Transverse colon (tissue), 4 donors: ENCODE measurements at regions not wholly inside any gene's neighbourhood (a gene's known extent, or its start where the extent isn't known, plus 50 kb on each side); places are given as distances from the start of the nearest gene placed in this dataset.

Experiments
- DNase-seq: peaks from one replicate; pipeline ENCODE4 v3.0.0-alpha.2; 2019
- H3K27ac ChIP-seq, 4 donors: fragments of 200-600 bp; sonication (generic); 2 replicates each; pipeline ENCODE4 v1.5.1; 2016 to 2018; ENCODE audit warnings: inconsistent platforms in 4 of 4
- H3K27me3 ChIP-seq: fragments of 200-600 bp; sonication (generic); 2 replicates; pipeline ENCODE4 v1.5.1; 2017; ENCODE audit warnings: inconsistent platforms
- H3K36me3 ChIP-seq, 4 donors: fragments of 200-600 bp; sonication (generic); 2 replicates each; pipeline ENCODE4 v1.5.1; 2017 to 2019; ENCODE audit warnings: inconsistent platforms in 4 of 4
- H3K4me1 ChIP-seq, 4 donors: fragments of 200-600 bp; sonication (generic); 2 replicates each; pipeline ENCODE4 v1.5.1; 2017 to 2020; ENCODE audit warnings: inconsistent platforms in 4 of 4
- H3K4me3 ChIP-seq, 4 donors: fragments of 200-600 bp; sonication (generic); 1 replicate in 1 of 4; 2 replicates in 3 of 4; pipeline versions ENCODE4 v1.5.1 to v1.6.1; 2017 to 2019; ENCODE audit warnings: inconsistent platforms in 4 of 4
- H3K9me3 ChIP-seq, 2 donors: fragments of 200-600 bp; sonication (generic); 2 replicates each; pipeline ENCODE4 v1.5.1; 2017 to 2019; ENCODE audit warnings: inconsistent platforms in 2 of 2
- EP300 ChIP-seq: sonication (generic); formaldehyde crosslinking; IDR thresholded peaks from one replicate; pipeline ENCODE4 v1.6.1; 2017; ENCODE audit warnings: antibody characterized with exemption, low read depth
- POLR2A ChIP-seq: fragments of 450-650 bp; IDR thresholded peaks from one replicate; pipeline ENCODE4 v1.6.1; 2016; ENCODE audit warnings: antibody characterized with exemption, mild to moderate bottlenecking, moderate library complexity
- POLR2AphosphoS5 ChIP-seq, 3 donors: sonication (generic); formaldehyde crosslinking; IDR thresholded peaks; one replicate each; pipeline ENCODE4 v1.6.1; 2016; ENCODE audit warnings: antibody characterized with exemption in 3 of 3
- WGBS, 2 donors: methylation state at CpG; one replicate each; pipeline ENCODE4 v1.1.5; 2018; ENCODE audit warnings: low coverage in 1 of 2; 5-methylcytosine and 5-hydroxymethylcytosine counted together
- in situ Hi-C, 4 donors: fragments of 200-750 bp; cut with MboI; loops; one replicate each; pipeline versions ENCODE4 v1.15.0 to v1.15.1; 2017; ENCODE audit warnings: low sequenced_read_pairs in 3 of 4, low pct_ligation_motif_present in 1 of 4, low pct_unique_long_range_greater_than_20kb in 1 of 4
- intact Hi-C: fragments of 100-400 bp; cut with DNase I; formaldehyde crosslinking; loops from one replicate; pipeline ENCODE4 v1.15.1; 2023; ENCODE audit warnings: low total_unique reads
- TF ChIP-seq, protein P1 (sequence below), 5 experiments: fragments of 200-600 bp in 3 of 5; fragments of 450-650 bp in 2 of 5; sonication (generic) in 3 of 5; IDR thresholded peaks; 1 replicate in 2 of 5; 2 replicates in 3 of 5; pipeline ENCODE4 v1.5.1; 2016 to 2017; ENCODE audit warnings: antibody characterized with exemption in 5 of 5, inconsistent platforms in 3 of 5, mild to moderate bottlenecking in 2 of 5, moderate library complexity in 1 of 5

DNA sequence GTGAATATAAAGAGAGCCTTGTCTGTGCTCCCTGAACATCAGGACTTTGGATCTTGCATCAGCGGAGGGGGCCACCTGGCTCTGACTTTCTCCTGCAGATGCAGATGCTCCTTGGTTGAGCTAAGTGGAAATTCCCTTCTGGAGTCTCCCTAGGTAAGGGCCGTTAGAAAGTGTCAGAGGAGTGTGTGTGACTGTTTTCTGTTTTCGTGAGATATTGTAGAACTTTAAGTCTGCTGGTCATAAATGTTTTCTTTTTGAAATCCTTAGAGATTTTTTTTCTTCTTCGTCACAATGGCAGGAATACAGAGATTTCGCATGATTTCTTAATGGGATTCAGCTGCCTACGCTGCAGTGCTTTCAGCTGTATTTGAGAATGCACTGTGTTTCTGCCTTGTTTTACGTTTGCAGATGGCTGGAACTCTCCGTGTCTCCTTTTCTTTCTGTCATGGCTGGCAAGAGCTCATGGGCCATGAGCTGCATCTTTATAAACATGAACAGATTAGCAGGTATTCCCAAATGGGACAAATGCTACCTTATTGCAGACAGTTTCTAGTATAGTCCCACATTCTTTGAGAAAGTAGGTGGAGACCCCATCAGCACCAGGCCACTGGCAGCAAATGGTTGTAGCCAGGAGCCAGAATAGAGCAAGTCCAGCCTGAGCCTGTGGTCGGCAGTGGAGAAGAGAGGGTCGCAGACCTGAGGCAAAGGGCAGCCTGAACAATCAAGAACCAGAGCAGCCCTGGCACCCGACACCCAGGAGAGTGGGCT, 76.2 kb upstream of the FRMD6 start:
- in situ Hi-C loops = no loop called here
- no peaks in the 10 kb centered on the region for H3K4me1 ChIP-seq
- no peak overlapping the region for H3K4me3 ChIP-seq
- H3K36me3 ChIP-seq = no peaks in the 10 kb centered on the region
- DNase-seq = no peak
- intact Hi-C loops = no loop called here
- TF ChIP-seq POLR2AphosphoS5 (IDR thresholded peaks at IDR 0.05) (no peak), EP300 (no peak), POLR2A (no peak)
- TF ChIP-seq, protein P1, sequence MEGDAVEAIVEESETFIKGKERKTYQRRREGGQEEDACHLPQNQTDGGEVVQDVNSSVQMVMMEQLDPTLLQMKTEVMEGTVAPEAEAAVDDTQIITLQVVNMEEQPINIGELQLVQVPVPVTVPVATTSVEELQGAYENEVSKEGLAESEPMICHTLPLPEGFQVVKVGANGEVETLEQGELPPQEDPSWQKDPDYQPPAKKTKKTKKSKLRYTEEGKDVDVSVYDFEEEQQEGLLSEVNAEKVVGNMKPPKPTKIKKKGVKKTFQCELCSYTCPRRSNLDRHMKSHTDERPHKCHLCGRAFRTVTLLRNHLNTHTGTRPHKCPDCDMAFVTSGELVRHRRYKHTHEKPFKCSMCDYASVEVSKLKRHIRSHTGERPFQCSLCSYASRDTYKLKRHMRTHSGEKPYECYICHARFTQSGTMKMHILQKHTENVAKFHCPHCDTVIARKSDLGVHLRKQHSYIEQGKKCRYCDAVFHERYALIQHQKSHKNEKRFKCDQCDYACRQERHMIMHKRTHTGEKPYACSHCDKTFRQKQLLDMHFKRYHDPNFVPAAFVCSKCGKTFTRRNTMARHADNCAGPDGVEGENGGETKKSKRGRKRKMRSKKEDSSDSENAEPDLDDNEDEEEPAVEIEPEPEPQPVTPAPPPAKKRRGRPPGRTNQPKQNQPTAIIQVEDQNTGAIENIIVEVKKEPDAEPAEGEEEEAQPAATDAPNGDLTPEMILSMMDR (IDR thresholded peaks at IDR 0.05) = no peak
- H3K27me3 ChIP-seq = no peaks in the 10 kb centered on the region
- no peak overlapping the region for H3K27ac ChIP-seq
- no peaks in the 10 kb centered on the region for H3K9me3 ChIP-seq
- 76% methylated on average over 10 to 11 of the region's 11 CpGs for WGBS, 2 donors

DNA sequence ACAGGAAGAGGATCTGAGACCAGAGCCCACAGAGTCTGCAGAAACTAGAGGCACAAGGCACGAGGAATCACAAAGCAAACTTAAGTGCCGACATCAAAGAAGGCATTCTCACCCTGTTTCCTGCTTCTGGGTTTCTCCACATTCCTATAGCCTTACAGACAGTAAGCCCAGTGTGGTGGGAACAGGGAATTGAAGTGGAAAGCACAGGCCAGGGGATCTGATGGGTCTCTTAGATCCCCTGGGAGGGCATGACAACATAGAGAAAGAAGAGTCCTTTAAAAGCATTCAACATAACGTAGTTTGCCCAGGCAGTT, 75.6 kb upstream of the FRMD6 start:
- no peak for DNase-seq
- WGBS, 2 donors = 79% methylated on average over 3 of the region's 3 CpGs; no CpG with 5 or more reads in 1 of the 2 donors
- Histone ChIP-seq H3K9me3 (no peaks in the 10 kb centered on the region), H3K36me3 (no peaks in the 10 kb centered on the region), H3K27ac (no peak overlapping the region), H3K4me3 (no peak overlapping the region), H3K27me3 (no peaks in the 10 kb centered on the region), H3K4me1 (no peaks in the 10 kb centered on the region)
- in situ Hi-C loops = no loop called here
- intact Hi-C loops = no loop called here
- TF ChIP-seq, protein P1 (IDR thresholded peaks at IDR 0.05) = no peak
- TF ChIP-seq EP300 (no peak), POLR2AphosphoS5 (IDR thresholded peaks at IDR 0.05) (no peak), POLR2A (no peak)

DNA sequence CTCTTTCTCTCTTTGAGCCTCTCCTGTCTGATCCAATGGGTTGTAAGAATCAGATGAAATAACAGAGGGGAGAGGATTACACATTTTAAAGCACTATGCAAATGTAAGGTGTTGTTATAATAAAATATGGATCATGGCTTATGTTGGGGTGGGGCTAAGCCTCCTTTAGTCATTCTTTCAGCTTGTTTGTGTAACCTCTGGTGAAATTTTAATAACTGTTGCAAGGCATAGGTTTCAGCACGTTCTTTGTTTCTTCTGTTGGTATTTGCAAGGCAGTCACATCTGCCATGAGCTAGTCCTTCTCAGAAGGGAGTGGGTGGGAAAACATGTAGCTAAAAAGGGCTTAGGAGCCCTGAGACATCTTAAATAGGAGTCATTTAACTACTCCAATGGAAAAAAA, 74.8 kb upstream of the FRMD6 start:
- intact Hi-C loops = no loop called here
- no peak overlapping the region for H3K4me3 ChIP-seq
- DNase-seq = no peak
- H3K36me3 ChIP-seq = no peaks in the 10 kb centered on the region
- TF ChIP-seq EP300 (no peak), POLR2AphosphoS5 (IDR thresholded peaks at IDR 0.05) (no peak), POLR2A (no peak)
- TF ChIP-seq, protein P1 (IDR thresholded peaks at IDR 0.05) = no peak
- no peak overlapping the region for H3K27ac ChIP-seq
- H3K4me1 ChIP-seq = no peaks in the 10 kb centered on the region
- H3K27me3 ChIP-seq = no peaks in the 10 kb centered on the region
- no peaks in the 10 kb centered on the region for H3K9me3 ChIP-seq
- in situ Hi-C loops = no loop called here
- WGBS, 2 donors = 74 to 83% methylated on average over 1 of the region's 1 CpG

DNA sequence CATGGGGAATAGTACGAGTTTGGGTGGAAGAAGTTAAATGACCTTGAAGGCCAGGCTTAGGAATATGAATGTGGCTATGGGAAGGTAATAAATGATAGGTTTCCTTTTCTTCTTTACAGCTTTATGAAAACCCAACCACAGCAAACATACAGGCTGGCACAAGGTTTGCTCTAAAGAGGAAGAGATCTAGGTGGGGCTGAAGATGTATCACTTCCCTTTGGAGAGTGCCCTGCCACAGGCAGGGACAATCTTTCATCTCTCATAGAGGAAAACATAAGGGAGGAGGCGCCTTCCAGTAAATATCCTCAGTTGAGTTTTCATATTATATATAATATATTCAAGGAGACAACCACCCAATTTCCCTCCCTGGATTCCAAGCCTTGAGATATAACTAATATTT, 72.9 kb upstream of the FRMD6 start:
- no peak for DNase-seq
- Histone ChIP-seq H3K36me3 (no peaks in the 10 kb centered on the region), H3K4me1 (no peaks in the 10 kb centered on the region), H3K27me3 (no peaks in the 10 kb centered on the region), H3K4me3 (no peak overlapping the region), H3K27ac (no peak overlapping the region), H3K9me3 (no peaks in the 10 kb centered on the region)
- no peak for TF ChIP-seq POLR2A
- no peak for TF ChIP-seq EP300
- TF ChIP-seq, protein P1 (IDR thresholded peaks at IDR 0.05) = no peak
- TF ChIP-seq POLR2AphosphoS5 (IDR thresholded peaks at IDR 0.05) = no peak
- intact Hi-C loops (no loop called here), in situ Hi-C loops (no loop called here)
- WGBS, 2 donors = 70 to 72% methylated on average over 2 of the region's 2 CpGs
